K562 (cell line): ENCODE measurements at regions not wholly inside any gene's neighbourhood (a gene's known extent, or its start where the extent isn't known, plus 50 kb on each side); places are given as distances from the start of the nearest gene placed in this dataset.

ENCODE experiments used
- ATAC-seq: fragments of 200-7000 bp; cut with Tn5 transposase; 3 replicates; pipeline ENCODE4 v1.9.1; 2020; ENCODE audit warnings: moderate library complexity
- BruUV-seq: library from RNA; stranded (reverse); fragments of 400-500 nt; replicated peaks from 2 replicates; lab custom pipeline; 2021; lab: Mats Ljungman, UMichigan
- CTCF ChIA-PET: fragments of 300-600 bp; formaldehyde crosslinking; extraction: SDS; loops from one replicate; lab custom pipeline; 2021; ENCODE audit warnings: low intra/inter-chr PET ratio; lab: Yijun Ruan, JAX
- POLR2A ChIA-PET: fragments of 300-600, 350-650 bp; sonication (Branson Sonifier 250); formaldehyde crosslinking; extraction: SDS; loops from one replicate; lab custom pipeline; 2021; ENCODE audit warnings: antibody characterized with exemption, inconsistent platforms; lab: Yijun Ruan, JAX
- DNase-seq, 4 experiments: peaks; one replicate each; pipeline versions ENCODE4 v3.0.0 to v3.0.0-alpha.2; 2011 to 2018; ENCODE audit warnings: low spot score in 3 of 4, mixed read lengths in 3 of 4; ENCODE audit errors: extremely low read depth in 1 of 4
- FAIRE-seq: peaks from 2 replicates; lab custom pipeline; 2011; peaks lifted over from hg19 to GRCh38; lab: Jason Lieb, UNC
- H2AFZ ChIP-seq: 2 replicates; pipeline ENCODE4 v1.6.0; 2011; ENCODE audit warnings: low read depth, low read length, control low read depth, inconsistent platforms
- H3K27ac ChIP-seq: fragments of 200-600 bp; 3 replicates; pipeline ENCODE4 v1.8.0; 2011; ENCODE audit warnings: low read depth, mild to moderate bottlenecking, control low read depth, inconsistent platforms, low read length, moderate library complexity, mixed read lengths; ENCODE audit errors: extremely low read depth
- H3K27me3 ChIP-seq, 2 experiments: fragments of 300-600 bp in 1 of 2; 2 replicates in 1 of 2; 3 replicates in 1 of 2; pipeline versions ENCODE4 v1.6.0 to v1.8.0; 2011; ENCODE audit warnings: inconsistent platforms in 2 of 2, low read length in 2 of 2, mild to moderate bottlenecking in 1 of 2, mixed read lengths in 1 of 2, moderate library complexity in 1 of 2; ENCODE audit not compliant: control insufficient read depth in 2 of 2, insufficient read depth in 2 of 2
- H3K36me3 ChIP-seq: fragments of 300-600 bp; 3 replicates; pipeline ENCODE4 v1.8.0; 2011; ENCODE audit warnings: mild to moderate bottlenecking, low read length, inconsistent platforms; ENCODE audit not compliant: control insufficient read depth, insufficient read depth
- H3K4me1 ChIP-seq, 2 experiments: fragments of 200-600 bp in 1 of 2; replicated peaks in 1 of 2; 2 replicates in 1 of 2; 3 replicates in 1 of 2; pipeline versions ENCODE4 v1.5.1 to v1.8.0; 2011; ENCODE audit warnings: inconsistent platforms in 2 of 2, low read length in 2 of 2, mild to moderate bottlenecking in 1 of 2, mixed read lengths in 1 of 2, moderate library complexity in 1 of 2; ENCODE audit not compliant: control insufficient read depth in 2 of 2, insufficient read depth in 2 of 2
- H3K4me2 ChIP-seq: 2 replicates; pipeline ENCODE4 v1.6.1; 2011; ENCODE audit warnings: low read length, control low read depth, inconsistent platforms, mixed read lengths; ENCODE audit not compliant: insufficient read depth
- H3K4me3 ChIP-seq: fragments of 200-600 bp; sonication (generic), shearing (Covaris generic); 2 replicates; pipeline ENCODE4 v1.5.1; 2016; ENCODE audit warnings: control low read depth, inconsistent platforms
- H3K79me2 ChIP-seq: fragments of 200-600 bp; 3 replicates; pipeline ENCODE4 v1.8.0; 2011; ENCODE audit warnings: low read length, inconsistent platforms; ENCODE audit not compliant: control insufficient read depth, insufficient read depth
- H3K9ac ChIP-seq, 2 experiments: 2 replicates each; pipeline versions ENCODE4 v1.6.0 to v1.6.1; 2011; ENCODE audit warnings: low read depth in 2 of 2, low read length in 2 of 2, control low read depth in 1 of 2, inconsistent platforms in 1 of 2, mild to moderate bottlenecking in 1 of 2, mixed read lengths in 1 of 2; ENCODE audit not compliant: insufficient read depth in 1 of 2
- H3K9me1 ChIP-seq: one replicate; pipeline ENCODE4 v1.6.0; 2011; ENCODE audit warnings: inconsistent platforms, mild to moderate bottlenecking, low read length, moderate library complexity; ENCODE audit not compliant: control insufficient read depth, insufficient read depth
- H3K9me3 ChIP-seq: replicated peaks from 2 replicates; pipeline ENCODE4 v1.5.1; 2011; ENCODE audit warnings: low read depth, low read length, inconsistent platforms; ENCODE audit not compliant: control insufficient read depth, insufficient read depth
- H4K20me1 ChIP-seq: replicated peaks from 2 replicates; pipeline ENCODE4 v1.6.1; 2011; ENCODE audit warnings: low read length, inconsistent platforms, mixed read lengths; ENCODE audit not compliant: control insufficient read depth, insufficient read depth
- CSDE1 ChIP-seq, 2 experiments: fragments of 450-650 bp; IDR thresholded peaks; 2 replicates each; pipeline ENCODE4 v1.6.1; 2016; ENCODE audit warnings: mild to moderate bottlenecking in 1 of 2
- ETV1 ChIP-seq: fragments of 450-650 bp; conservative IDR thresholded peaks from 2 replicates; pipeline ENCODE4 v1.6.1; 2016; ENCODE audit warnings: missing genetic modification characterization, control low read depth, low read depth, missing compliant biosample characterization
- GABPA ChIP-seq: fragments of 200-800 bp; sonication (Bioruptor generic); conservative IDR thresholded peaks from 2 replicates; pipeline ENCODE4 v1.6.1; 2016; ENCODE audit warnings: low read depth, missing genetic modification characterization, missing compliant biosample characterization
- GATAD2B ChIP-seq: fragments of 450-650 bp; IDR thresholded peaks from 2 replicates; pipeline ENCODE4 v1.6.1; 2017; ENCODE audit warnings: mild to moderate bottlenecking, borderline replicate concordance
- HMGN3 ChIP-seq: IDR thresholded peaks from 2 replicates; pipeline ENCODE4 v1.6.1; 2011; ENCODE audit warnings: borderline replicate concordance, low read depth, mild to moderate bottlenecking, mixed read lengths, low read length; ENCODE audit not compliant: insufficient read length; ENCODE audit errors: extremely low read depth
- L3MBTL2 ChIP-seq: fragments of 450-650 bp; IDR thresholded peaks from 2 replicates; pipeline ENCODE4 v1.6.1; 2016; ENCODE audit warnings: mild to moderate bottlenecking, moderate library complexity
- MCM5 ChIP-seq: fragments of 450-650 bp; IDR thresholded peaks from 2 replicates; pipeline ENCODE4 v1.6.1; 2016; ENCODE audit warnings: low read depth
- NCOA2 ChIP-seq, 2 experiments: fragments of 450-650 bp; IDR thresholded peaks; 2 replicates each; pipeline ENCODE4 v1.6.1; 2018; ENCODE audit warnings: mild to moderate bottlenecking in 2 of 2, moderate library complexity in 1 of 2; ENCODE audit not compliant: partially characterized antibody in 2 of 2
- NFYB ChIP-seq: IDR thresholded peaks from 2 replicates; pipeline ENCODE4 v1.6.1; 2011; ENCODE audit warnings: mild to moderate bottlenecking, moderate library complexity; ENCODE audit not compliant: insufficient read length; ENCODE audit errors: extremely low read depth
- POLR2A ChIP-seq: fragments of 450-650 bp; conservative IDR thresholded peaks from 2 replicates; pipeline ENCODE4 v1.6.1; 2016
- PTTG1 ChIP-seq: fragments of 450-650 bp; IDR thresholded peaks from 2 replicates; pipeline ENCODE4 v1.6.1; 2016; ENCODE audit warnings: low read depth, mild to moderate bottlenecking, missing genetic modification characterization, missing compliant biosample characterization
- TAF7 ChIP-seq: fragments of 450-650 bp; IDR thresholded peaks from 2 replicates; pipeline ENCODE4 v1.6.1; 2016; ENCODE audit warnings: missing genetic modification characterization, missing compliant biosample characterization
- ZBTB43 ChIP-seq: sonication (generic); formaldehyde crosslinking; IDR thresholded peaks from 2 replicates; pipeline ENCODE4 v1.8.0; 2023; ENCODE audit warnings: mild to moderate bottlenecking, missing genetic modification reagents
- ZKSCAN3 ChIP-seq: fragments of 250-450 bp; sonication (Bioruptor Pico); IDR thresholded peaks from 2 replicates; pipeline ENCODE4 v1.4.0; 2020
- ZNF143 ChIP-seq: sonication (generic); formaldehyde crosslinking; IDR thresholded peaks from 2 replicates; pipeline ENCODE4 v1.9.0; 2022; ENCODE audit warnings: mild to moderate bottlenecking, missing genetic modification reagents
- ZNF274 ChIP-seq: IDR thresholded peaks from 2 replicates; pipeline ENCODE4 v1.6.1; 2011; ENCODE audit warnings: low read depth, mild to moderate bottlenecking, low read length, moderate library complexity, borderline replicate concordance
- ZNF347 ChIP-seq: fragments of 450-650 bp; formaldehyde crosslinking; IDR thresholded peaks from 2 replicates; pipeline ENCODE4 v1.4.0; 2020; ENCODE audit warnings: low read depth, mild to moderate bottlenecking, moderate library complexity
- WGBS: fragments of 100-300 bp; shearing (Covaris generic); methylation state at CpG from one replicate; pipeline ENCODE4 v1.1.6; 2016; ENCODE audit warnings: low coverage, mixed read lengths; ENCODE audit not compliant: insufficient coverage; ENCODE audit errors: missing lambda C conversion rate; 5-methylcytosine and 5-hydroxymethylcytosine counted together
- in situ Hi-C: fragments of 300-500 bp; cut with MboI; formaldehyde crosslinking; loops from 4 replicates; pipeline ENCODE4 v1.15.0; 2018; ENCODE audit warnings: inconsistent platforms, mixed read lengths
- intact Hi-C: fragments of 100-400 bp; cut with micrococcal nuclease; formaldehyde crosslinking; loops from 2 replicates; pipeline ENCODE4 v1.14.2; 2022
- TF ChIP-seq, protein P1 (sequence below), 2 experiments: IDR thresholded peaks; 2 replicates each; pipeline ENCODE4 v1.6.1; 2011; ENCODE audit warnings: borderline replicate concordance in 1 of 2, control low read depth in 1 of 2, low read depth in 1 of 2, low read length in 1 of 2, mild to moderate bottlenecking in 1 of 2, mixed read lengths in 1 of 2, moderate library complexity in 1 of 2; ENCODE audit not compliant: insufficient read depth in 1 of 2, insufficient read length in 1 of 2, poor library complexity in 1 of 2, severe bottlenecking in 1 of 2; ENCODE audit errors: extremely low read depth in 1 of 2

DNA sequence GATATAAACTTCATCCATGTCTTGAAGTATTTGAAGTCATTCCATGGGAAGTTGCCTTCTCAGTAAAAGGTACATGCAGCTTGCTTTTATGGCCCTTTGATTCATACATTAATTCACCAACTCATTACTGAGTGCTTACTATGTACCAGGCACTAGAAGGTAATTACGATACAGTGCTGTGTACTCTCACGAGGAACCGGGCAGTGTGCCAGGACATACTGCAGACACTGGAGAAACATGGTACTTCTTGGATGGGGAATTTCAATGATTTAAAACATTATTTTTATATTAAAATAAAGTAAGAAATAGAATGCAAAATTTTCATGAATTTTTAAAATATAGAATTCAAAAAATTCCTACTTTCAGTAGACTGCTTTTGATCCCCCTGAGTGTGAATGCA lies 71.4 kb upstream of the WDR41 start:
- H3K9ac ChIP-seq, result no peak overlapping the region
- BruUV-seq, result no TSS peak
- WGBS, result 0% methylated on average over 3 of the region's 3 CpGs
- H3K36me3 ChIP-seq, result no peaks in the 10 kb centered on the region
- POLR2A ChIA-PET, result no interaction called here
- ATAC-seq, result no peak
- intact Hi-C loops (loop anchor here (5.0 kb wide), 2 partner anchors 419 to 599 kb away; no protein-coding TSS in a partner anchor), in situ Hi-C loops (no loop called here)
- H3K27me3 ChIP-seq, result peaks cover 2 to 9% of the 10 kb centered on the region in 2 experiments; a peak in 3 of 5 replicates
- no peaks in the 10 kb centered on the region for H3K79me2 ChIP-seq
- H3K4me3 ChIP-seq, result no peak overlapping the region
- no peaks in the 10 kb centered on the region for H3K4me1 ChIP-seq
- CTCF ChIA-PET, result interaction anchor here (1.3 kb wide), 1 partner anchor 444 kb away, joined by 4 read pairs; no protein-coding TSS in a partner anchor
- H4K20me1 ChIP-seq, result no peaks in the 10 kb centered on the region
- no peak overlapping the region for H3K27ac ChIP-seq
- TF ChIP-seq PTTG1 (tag), result no peak
- TF ChIP-seq CSDE1 (IDR thresholded peaks at IDR 0.05), result no peak
- no peak for TF ChIP-seq ZKSCAN3 (CRISPR knock-in tag)
- no peak for TF ChIP-seq HMGN3
- no peak for TF ChIP-seq ZNF143
- TF ChIP-seq GATAD2B, result no peak
- TF ChIP-seq GABPA, result no peak
- TF ChIP-seq TAF7 (tag), result no peak
- TF ChIP-seq ZNF347 (CRISPR knock-in tag), result no peak
- no peak for TF ChIP-seq MCM5
- TF ChIP-seq NFYB, result no peak
- TF ChIP-seq ETV1, result no peak
- TF ChIP-seq, protein P1, sequence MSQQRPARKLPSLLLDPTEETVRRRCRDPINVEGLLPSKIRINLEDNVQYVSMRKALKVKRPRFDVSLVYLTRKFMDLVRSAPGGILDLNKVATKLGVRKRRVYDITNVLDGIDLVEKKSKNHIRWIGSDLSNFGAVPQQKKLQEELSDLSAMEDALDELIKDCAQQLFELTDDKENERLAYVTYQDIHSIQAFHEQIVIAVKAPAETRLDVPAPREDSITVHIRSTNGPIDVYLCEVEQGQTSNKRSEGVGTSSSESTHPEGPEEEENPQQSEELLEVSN (IDR thresholded peaks at IDR 0.05; ENCODE audit: borderline replicate concordance in 1 of 2, extremely low read depth in 1 of 2, insufficient read depth in 1 of 2, insufficient read length in 1 of 2, low read depth in 1 of 2, low read length in 1 of 2, poor library complexity in 1 of 2, severe bottlenecking in 1 of 2), result no peak
- no peak for TF ChIP-seq ZBTB43 (CRISPR knock-in tag)
- TF ChIP-seq L3MBTL2, result no peak
- no peak for TF ChIP-seq POLR2A
- TF ChIP-seq NCOA2 (IDR thresholded peaks at IDR 0.05; ENCODE audit: partially characterized antibody in 2 of 2), result no peak
- TF ChIP-seq ZNF274, result no peak
- no peak overlapping the region for H3K4me2 ChIP-seq
- no peaks in the 10 kb centered on the region for H3K9me3 ChIP-seq
- H2AFZ ChIP-seq, result no peak overlapping the region
- DNase-seq, result no peak
- no peak for FAIRE-seq
- no peaks in the 10 kb centered on the region for H3K9me1 ChIP-seq
